DND-41 (cell line): ENCODE measurements at regions not wholly inside any gene's neighbourhood (a gene's known extent, or its start where the extent isn't known, plus 50 kb on each side); places are given as distances from the start of the nearest gene placed in this dataset.

Source experiments
- ATAC-seq: fragments of 200-7000 bp; cut with Tn5 transposase; 3 replicates; pipeline ENCODE4 v1.9.1; 2021; ENCODE audit warnings: low read depth; ENCODE audit not compliant: insufficient read depth
- DNase-seq: peaks from one replicate; pipeline ENCODE4 v3.0.0-alpha.2; 2020
- H2AFZ ChIP-seq: 2 replicates; pipeline ENCODE4 v1.6.0; 2012; ENCODE audit warnings: low read depth, low read length
- H3K27ac ChIP-seq: 2 replicates; pipeline ENCODE4 v1.5.1; 2012; ENCODE audit warnings: low read length, inconsistent platforms
- H3K27me3 ChIP-seq: fragments of 200-600 bp; sonication (generic); 2 replicates; pipeline ENCODE4 v1.6.0; 2012; ENCODE audit warnings: low read length, mild to moderate bottlenecking, inconsistent platforms; ENCODE audit not compliant: insufficient read depth, poor library complexity
- H3K36me3 ChIP-seq: 2 replicates; pipeline ENCODE4 v1.5.1; 2012; ENCODE audit warnings: low read length, inconsistent platforms; ENCODE audit not compliant: insufficient read depth
- H3K4me1 ChIP-seq: 2 replicates; pipeline ENCODE4 v1.5.1; 2012; ENCODE audit warnings: mild to moderate bottlenecking, low read length; ENCODE audit not compliant: insufficient read depth
- H3K4me2 ChIP-seq: 2 replicates; pipeline ENCODE4 v1.6.0; 2012; ENCODE audit warnings: mild to moderate bottlenecking, moderate library complexity, low read length, inconsistent platforms; ENCODE audit not compliant: insufficient read depth
- H3K4me3 ChIP-seq, 2 experiments: fragments of 200-600 bp in 1 of 2; shearing (Covaris generic) in 1 of 2; 2 replicates each; pipeline ENCODE4 v1.5.1; 2012 to 2016; ENCODE audit warnings: inconsistent platforms in 2 of 2, low read length in 2 of 2, mild to moderate bottlenecking in 2 of 2, low read depth in 1 of 2, moderate library complexity in 1 of 2
- H3K79me2 ChIP-seq: 2 replicates; pipeline ENCODE4 v1.6.0; 2012; ENCODE audit warnings: low read length, inconsistent platforms; ENCODE audit not compliant: insufficient read depth
- H3K9ac ChIP-seq: 2 replicates; pipeline ENCODE4 v1.6.0; 2012; ENCODE audit warnings: low read depth, mild to moderate bottlenecking, inconsistent platforms, low read length, moderate library complexity
- H3K9me3 ChIP-seq: 2 replicates; pipeline ENCODE4 v1.5.1; 2012; ENCODE audit warnings: low read length, moderate library complexity, mild to moderate bottlenecking, inconsistent platforms; ENCODE audit not compliant: insufficient read depth, severe bottlenecking
- H4K20me1 ChIP-seq: 2 replicates; pipeline ENCODE4 v1.6.0; 2012; ENCODE audit warnings: low read length; ENCODE audit not compliant: insufficient read depth
- EZH2 ChIP-seq: IDR thresholded peaks from 3 replicates; pipeline ENCODE4 v1.6.1; 2012; ENCODE audit warnings: borderline replicate concordance, low read depth, mild to moderate bottlenecking, moderate library complexity, low read length, inconsistent platforms; ENCODE audit not compliant: severe bottlenecking
- TF ChIP-seq, protein P1 (sequence below): IDR thresholded peaks from 2 replicates; pipeline ENCODE4 v1.5.1; 2012; ENCODE audit warnings: borderline replicate concordance, low read length, moderate library complexity, mild to moderate bottlenecking; ENCODE audit not compliant: poor library complexity, severe bottlenecking; ENCODE audit errors: extremely low read depth

GRCh38 chr9:107733523-107733894, 243.9 kb upstream of the KLF4 start:
- Histone ChIP-seq H3K4me1 (no peaks in the 10 kb centered on the region), H3K36me3 (no peaks in the 10 kb centered on the region), H3K9me3 (no peaks in the 10 kb centered on the region), H3K4me3 (no peak overlapping the region), H3K27ac (no peak overlapping the region), H3K79me2 (no peaks in the 10 kb centered on the region), H3K9ac (no peak overlapping the region), H2AFZ (no peak overlapping the region), H3K27me3 (no peaks in the 10 kb centered on the region), H3K4me2 (no peak overlapping the region), H4K20me1 (no peaks in the 10 kb centered on the region)
- DNase-seq = no peak
- no peak for ATAC-seq
- TF ChIP-seq EZH2 = no peak
- TF ChIP-seq, protein P1, sequence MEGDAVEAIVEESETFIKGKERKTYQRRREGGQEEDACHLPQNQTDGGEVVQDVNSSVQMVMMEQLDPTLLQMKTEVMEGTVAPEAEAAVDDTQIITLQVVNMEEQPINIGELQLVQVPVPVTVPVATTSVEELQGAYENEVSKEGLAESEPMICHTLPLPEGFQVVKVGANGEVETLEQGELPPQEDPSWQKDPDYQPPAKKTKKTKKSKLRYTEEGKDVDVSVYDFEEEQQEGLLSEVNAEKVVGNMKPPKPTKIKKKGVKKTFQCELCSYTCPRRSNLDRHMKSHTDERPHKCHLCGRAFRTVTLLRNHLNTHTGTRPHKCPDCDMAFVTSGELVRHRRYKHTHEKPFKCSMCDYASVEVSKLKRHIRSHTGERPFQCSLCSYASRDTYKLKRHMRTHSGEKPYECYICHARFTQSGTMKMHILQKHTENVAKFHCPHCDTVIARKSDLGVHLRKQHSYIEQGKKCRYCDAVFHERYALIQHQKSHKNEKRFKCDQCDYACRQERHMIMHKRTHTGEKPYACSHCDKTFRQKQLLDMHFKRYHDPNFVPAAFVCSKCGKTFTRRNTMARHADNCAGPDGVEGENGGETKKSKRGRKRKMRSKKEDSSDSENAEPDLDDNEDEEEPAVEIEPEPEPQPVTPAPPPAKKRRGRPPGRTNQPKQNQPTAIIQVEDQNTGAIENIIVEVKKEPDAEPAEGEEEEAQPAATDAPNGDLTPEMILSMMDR = no peak

- H3K9ac ChIP-seq = no peak overlapping the region
Measured at GRCh38 chr9:107732781-107733522, 243.4 kb upstream of the KLF4 start.

DNA sequence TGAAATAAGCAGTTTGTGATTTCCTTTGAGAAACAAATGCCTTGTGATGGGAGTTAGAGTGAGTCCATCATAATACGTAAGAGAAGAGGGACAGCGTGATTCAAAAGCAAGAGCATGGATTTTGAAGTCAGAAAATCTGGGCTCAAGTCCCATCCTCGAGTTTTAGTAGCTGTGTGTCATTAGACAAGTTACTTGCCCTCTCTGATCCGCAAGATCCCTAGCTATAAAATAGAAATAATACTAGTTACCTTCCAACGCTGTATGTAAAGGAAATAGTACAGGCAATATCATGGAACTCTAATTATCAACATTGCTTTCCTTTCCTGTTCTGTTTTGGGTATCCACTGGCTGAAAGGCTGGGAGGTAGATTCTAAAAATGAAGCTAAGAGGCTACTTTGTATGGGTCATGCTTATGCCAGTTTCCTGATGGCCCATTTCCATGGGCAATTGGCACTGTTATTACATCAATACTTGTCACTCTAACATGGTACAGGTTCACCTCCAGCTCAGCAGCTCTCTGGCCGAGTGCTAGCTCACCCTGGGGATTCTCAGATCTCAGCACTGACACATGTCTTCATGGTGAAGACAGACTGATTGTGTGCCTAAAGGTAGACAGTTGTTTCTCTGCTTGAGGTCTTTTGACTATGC, 241.7 kb upstream of the KLF4 start:
- ATAC-seq (no peak), DNase-seq (no peak)
- no peaks in the 10 kb centered on the region for H3K4me1 ChIP-seq
- no peak overlapping the region for H3K27ac ChIP-seq
- no peak overlapping the region for H3K4me2 ChIP-seq
- no peaks in the 10 kb centered on the region for H3K27me3 ChIP-seq
- no peaks in the 10 kb centered on the region for H3K79me2 ChIP-seq
- no peak overlapping the region for H3K9ac ChIP-seq
- no peak overlapping the region for H3K4me3 ChIP-seq
- H3K9me3 ChIP-seq = no peaks in the 10 kb centered on the region
- H3K36me3 ChIP-seq = no peaks in the 10 kb centered on the region
- H4K20me1 ChIP-seq = no peaks in the 10 kb centered on the region
- H2AFZ ChIP-seq = no peak overlapping the region
- TF ChIP-seq, protein P1 = no peak
- no peak for TF ChIP-seq EZH2

More at GRCh38 chr9:107732781-107733522, 243.4 kb upstream of the KLF4 start:
- Histone ChIP-seq H2AFZ (no peak overlapping the region), H4K20me1 (no peaks in the 10 kb centered on the region), H3K27ac (no peak overlapping the region), H3K9me3 (no peaks in the 10 kb centered on the region), H3K36me3 (no peaks in the 10 kb centered on the region), H3K79me2 (no peaks in the 10 kb centered on the region), H3K4me3 (no peak overlapping the region), H3K27me3 (no peaks in the 10 kb centered on the region), H3K4me2 (no peak overlapping the region), H3K4me1 (no peaks in the 10 kb centered on the region)
- DNase-seq (no peak), ATAC-seq (no peak)
- TF ChIP-seq EZH2 = no peak

DNA sequence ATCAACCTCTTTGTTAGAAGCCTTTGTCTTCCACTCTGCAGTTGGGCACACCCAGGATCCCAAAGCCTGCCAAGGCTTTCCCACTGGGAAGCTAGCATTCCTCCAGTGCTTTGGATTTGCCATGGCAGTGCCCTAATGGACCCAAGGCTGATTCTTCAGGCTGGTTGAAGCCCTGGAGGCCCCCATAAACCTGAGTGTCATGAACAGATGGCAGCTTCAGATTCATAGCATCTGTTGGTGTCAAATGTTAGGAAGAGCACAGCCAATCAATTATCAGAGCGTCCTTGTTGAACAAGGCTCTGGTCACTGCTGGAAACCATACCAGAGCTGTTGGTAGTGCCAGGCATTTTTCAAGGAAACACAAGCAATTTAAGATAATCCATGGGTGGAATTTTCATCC, 241.1 kb upstream of the KLF4 start:
- H3K27me3 ChIP-seq = no peaks in the 10 kb centered on the region
- no peak overlapping the region for H2AFZ ChIP-seq
- no peak overlapping the region for H3K4me2 ChIP-seq
- TF ChIP-seq, protein P1 = no peak
- TF ChIP-seq EZH2 = no peak
- ATAC-seq (no peak), DNase-seq (no peak)
- H3K27ac ChIP-seq = no peak overlapping the region
- no peaks in the 10 kb centered on the region for H3K36me3 ChIP-seq
- H3K9me3 ChIP-seq = no peaks in the 10 kb centered on the region
- H3K4me3 ChIP-seq = no peak overlapping the region
- no peaks in the 10 kb centered on the region for H4K20me1 ChIP-seq
- no peaks in the 10 kb centered on the region for H3K79me2 ChIP-seq
- H3K9ac ChIP-seq = no peak overlapping the region
- no peaks in the 10 kb centered on the region for H3K4me1 ChIP-seq
